ENCODE measurements at regions not wholly inside any gene's neighbourhood (a gene's known extent, or its start where the extent isn't known, plus 50 kb on each side); places are given as distances from the start of the nearest gene placed in this dataset.

- no peak overlapping the region for H3K27ac ChIP-seq (ENCODE audit: low read length)
- H2AFZ ChIP-seq (ENCODE audit: low read depth, low read length): no peak overlapping the region
- TF ChIP-seq TAF1 (IDR thresholded peaks at IDR 0.05; ENCODE audit: low read depth) (no peak), RAD21 (conservative IDR thresholded peaks at IDR 0.05) (no peak), MXI1 (conservative IDR thresholded peaks at IDR 0.05; ENCODE audit: poor library complexity, severe bottlenecking) (no peak), CTCF (IDR thresholded peaks at IDR 0.05; ENCODE audit: poor library complexity, severe bottlenecking) (no peak), SMC3 (conservative IDR thresholded peaks at IDR 0.05; ENCODE audit: poor library complexity) (no peak), REST (IDR thresholded peaks at IDR 0.05; ENCODE audit: borderline replicate concordance) (no peak), EP300 (conservative IDR thresholded peaks at IDR 0.05; ENCODE audit: poor library complexity, severe bottlenecking) (no peak), POLR2AphosphoS5 (IDR thresholded peaks at IDR 0.05) (no peak), EZH2 (IDR thresholded peaks at IDR 0.05; ENCODE audit: borderline replicate concordance, insufficient read depth, low read length, poor library complexity, severe bottlenecking) (no peak)
- no peaks in the 10 kb centered on the region for H4K20me1 ChIP-seq (ENCODE audit: insufficient read depth)
- no peaks in the 10 kb centered on the region for H3K9me3 ChIP-seq (ENCODE audit: low read length)
- no peaks in the 10 kb centered on the region for H3K27me3 ChIP-seq (ENCODE audit: insufficient read depth, low read depth, low read length)
- H3K9ac ChIP-seq (ENCODE audit: low read length): no peak overlapping the region
- H3K4me2 ChIP-seq (ENCODE audit: low read length): no peak overlapping the region
- H3K79me2 ChIP-seq (replicated peaks; ENCODE audit: insufficient read depth, low read length): no peaks in the 10 kb centered on the region
- H3K9me2 ChIP-seq (ENCODE audit: insufficient read depth, low read length): no peaks in the 10 kb centered on the region
- no peaks in the 10 kb centered on the region for H3K36me3 ChIP-seq (ENCODE audit: insufficient read depth, low read length)
- H3F3A ChIP-seq (ENCODE audit: insufficient read depth, low read length, poor library complexity, severe bottlenecking): no peaks in the 10 kb centered on the region
- H3K4me3 ChIP-seq (ENCODE audit: low read length): no peak overlapping the region
Observed at GRCh38 chr6:155880900-155881299, 425.3 kb upstream of the NOX3 start.

- no peak for TF ChIP-seq REST (IDR thresholded peaks at IDR 0.05; ENCODE audit: borderline replicate concordance)
- Histone ChIP-seq H2AFZ (ENCODE audit: low read depth, low read length) (no peak overlapping the region), H3K9me2 (ENCODE audit: insufficient read depth, low read length) (no peaks in the 10 kb centered on the region)
Observed at GRCh38 chr6:155872961-155873360, 417.3 kb upstream of the NOX3 start.

More at GRCh38 chr6:155872961-155873360, 417.3 kb upstream of the NOX3 start:
- Histone ChIP-seq H3K27ac (ENCODE audit: low read length) (no peak overlapping the region), H4K20me1 (ENCODE audit: insufficient read depth) (no peaks in the 10 kb centered on the region), H3K9me3 (ENCODE audit: low read length) (no peaks in the 10 kb centered on the region), H3K27me3 (ENCODE audit: insufficient read depth, low read depth, low read length) (no peaks in the 10 kb centered on the region), H3K79me2 (replicated peaks; ENCODE audit: insufficient read depth, low read length) (no peaks in the 10 kb centered on the region), H3K36me3 (ENCODE audit: insufficient read depth, low read length) (no peaks in the 10 kb centered on the region), H3K4me2 (ENCODE audit: low read length) (no peak overlapping the region), H3K4me3 (ENCODE audit: low read length) (no peak overlapping the region), H3F3A (ENCODE audit: insufficient read depth, low read length, poor library complexity, severe bottlenecking) (no peaks in the 10 kb centered on the region), H3K9ac (ENCODE audit: low read length) (no peak overlapping the region)

Data from neural cell (in vitro differentiated cells).